ENCODE measurements at regions not wholly inside any gene's neighbourhood (a gene's known extent, or its start where the extent isn't known, plus 50 kb on each side); places are given as distances from the start of the nearest gene placed in this dataset.

- H3K27ac ChIP-seq = no peak overlapping the region
- no peak for TF ChIP-seq CTCF (conservative IDR thresholded peaks at IDR 0.05)
Measured at GRCh38 chr1:37387854-37388253, 86.5 kb upstream of the ZC3H12A start.

DNA sequence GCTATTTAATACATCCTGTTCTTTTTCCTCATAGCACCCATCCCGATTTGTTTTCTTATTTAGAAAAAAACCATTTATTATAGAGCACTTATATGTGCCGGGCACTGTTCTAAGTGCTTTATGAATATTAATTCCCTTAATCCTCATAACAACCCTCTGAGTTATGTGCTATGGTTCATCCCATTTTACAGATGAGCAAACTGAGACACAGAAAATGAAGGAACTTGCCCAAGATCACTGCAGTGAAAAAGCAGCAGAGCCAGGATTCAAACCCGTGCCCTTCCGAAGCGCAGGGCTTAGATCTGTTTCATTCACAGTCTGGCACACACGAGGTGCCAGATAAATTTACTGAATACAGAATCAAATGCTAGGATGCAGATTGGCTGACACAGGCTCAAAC is 85.1 kb upstream of the ZC3H12A start:
- H3K27ac ChIP-seq = no peak overlapping the region
- no peak for TF ChIP-seq CTCF (conservative IDR thresholded peaks at IDR 0.05)

DNA sequence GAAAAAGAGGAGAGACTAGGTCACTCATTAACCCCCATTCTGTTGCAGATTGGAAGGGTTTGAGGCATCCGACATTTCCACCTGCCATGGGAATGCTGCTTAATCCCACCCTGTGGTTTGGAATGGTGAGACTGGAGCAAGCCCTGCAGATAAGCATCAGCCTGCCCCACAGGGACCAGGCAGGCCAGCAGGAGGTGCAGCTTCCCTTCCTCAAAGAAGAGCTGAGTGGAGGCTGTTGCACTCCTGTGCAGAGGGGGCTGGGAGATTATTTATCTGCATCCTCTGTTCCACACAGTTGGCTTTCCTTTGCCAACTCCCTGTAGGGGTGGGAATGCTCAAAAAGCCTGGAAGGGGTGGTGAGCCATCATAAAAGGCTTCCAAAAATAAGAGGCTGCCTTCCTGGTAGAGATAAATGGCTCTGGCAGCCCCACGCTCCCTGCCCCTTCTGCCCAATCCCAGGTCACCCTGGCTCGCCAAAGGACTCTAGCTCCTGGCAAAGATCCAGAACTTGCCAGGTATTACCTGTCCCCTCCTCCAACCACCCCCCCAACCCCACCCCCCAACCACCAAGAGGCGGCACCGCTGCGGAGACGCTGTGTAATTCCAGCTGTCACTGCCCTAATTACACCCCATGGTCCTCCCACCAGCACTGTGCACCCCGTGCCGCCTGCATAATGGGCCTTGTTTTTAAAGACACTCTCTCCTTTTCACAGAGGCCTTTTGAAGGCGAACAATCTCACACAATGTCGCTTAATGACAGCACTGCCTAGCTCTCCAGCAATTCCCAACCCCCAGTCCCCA is 83.0 kb upstream of the ZC3H12A start:
- TF ChIP-seq CTCF (conservative IDR thresholded peaks at IDR 0.05) = 0 out of 2 replicates have a peak, but pooled peaks have one; percentile 9
- no peak overlapping the region for H3K27ac ChIP-seq

GRCh38 chr1:37392051-37392450 is 82.3 kb upstream of the ZC3H12A start:
- H3K27ac ChIP-seq = no peak overlapping the region
- no peak for TF ChIP-seq CTCF (conservative IDR thresholded peaks at IDR 0.05)

DNA sequence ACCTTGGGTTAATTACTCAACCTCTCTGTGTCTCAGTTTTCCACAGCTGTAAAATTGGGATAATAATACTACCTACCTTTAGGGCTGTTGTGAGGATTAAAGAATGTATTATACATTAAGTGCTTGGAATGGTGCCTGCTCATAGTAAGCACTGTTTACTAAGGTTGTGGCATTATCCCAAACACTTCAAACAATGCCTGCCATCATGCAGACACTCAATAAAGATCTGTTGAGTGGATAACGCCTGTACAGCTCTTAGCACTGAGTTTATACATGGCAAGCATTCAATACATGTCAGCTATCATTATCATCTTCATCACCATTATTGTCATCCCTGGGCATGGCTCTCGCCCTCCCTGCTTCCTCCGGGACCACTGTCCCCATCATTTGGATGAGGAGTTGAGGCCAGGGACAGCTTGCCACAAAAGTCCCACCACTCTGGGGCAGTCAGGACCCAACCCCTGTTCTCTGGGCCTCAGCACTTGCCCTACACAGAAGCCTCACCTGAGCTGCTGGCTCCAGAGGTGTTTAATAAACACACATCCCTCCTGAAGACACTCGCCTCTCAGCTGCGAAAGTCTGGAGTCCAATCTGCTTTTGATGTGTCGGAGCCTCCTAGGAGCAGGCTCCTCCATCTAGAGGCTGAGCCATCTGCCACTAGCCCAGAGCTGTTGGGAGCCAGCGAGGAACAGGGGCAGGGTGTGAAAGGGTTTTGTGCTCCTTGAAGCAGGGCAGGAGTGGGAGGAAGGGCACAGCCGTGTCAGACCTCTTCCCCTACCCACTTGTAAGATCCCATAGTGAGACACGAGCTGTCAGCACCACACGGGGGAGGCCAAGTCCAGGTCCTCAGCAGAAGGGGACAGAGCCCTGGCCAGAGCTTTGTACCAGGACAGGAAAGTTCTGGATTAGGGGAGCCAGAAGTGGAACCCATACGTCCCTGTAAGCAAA is 80.9 kb upstream of the ZC3H12A start:
- no peak for TF ChIP-seq CTCF (conservative IDR thresholded peaks at IDR 0.05)
- H3K27ac ChIP-seq = no peak overlapping the region

DNA sequence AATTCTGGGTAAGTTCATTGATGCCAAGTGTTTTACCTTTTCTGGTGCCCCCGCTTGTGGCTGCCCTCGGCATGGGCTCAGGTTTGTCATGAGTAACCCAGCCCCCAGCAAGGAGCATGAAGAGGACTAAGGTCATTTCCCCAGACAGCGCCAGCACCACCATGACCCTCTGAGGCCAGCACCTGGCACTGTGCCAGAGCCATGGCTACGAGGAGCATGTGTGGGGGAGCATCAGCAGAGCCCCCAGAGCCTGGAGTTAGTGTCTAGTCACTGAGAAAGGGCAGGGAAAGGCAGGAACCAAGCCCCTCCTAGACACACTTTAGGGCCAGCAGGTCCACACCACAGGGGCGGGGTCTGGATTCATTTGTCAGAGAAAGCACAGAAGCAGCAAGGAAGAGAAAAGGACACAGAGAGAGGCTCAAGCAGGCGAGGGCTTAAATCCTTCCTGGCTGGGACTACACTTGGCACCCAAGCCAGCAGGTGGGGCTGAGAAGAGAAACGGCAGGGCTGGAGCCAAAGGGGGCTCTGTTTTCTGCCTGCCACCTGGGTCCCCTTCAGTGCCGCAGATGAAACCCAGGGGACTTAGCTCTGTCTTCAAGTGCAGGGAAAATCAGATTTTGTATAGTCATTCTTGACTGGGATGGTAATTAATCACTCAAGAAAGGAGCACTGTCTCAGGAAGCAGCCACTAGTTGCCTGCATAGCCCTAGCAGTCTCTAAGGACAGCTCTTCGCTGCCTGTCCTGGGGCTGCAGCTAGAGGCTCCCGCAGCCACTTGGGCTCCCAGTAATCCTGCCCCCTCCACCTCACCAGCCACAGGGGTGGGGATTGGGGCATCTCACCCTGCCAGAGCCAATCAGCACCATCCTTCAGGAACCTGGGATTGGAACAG is 79.6 kb upstream of the ZC3H12A start:
- no peak overlapping the region for H3K27ac ChIP-seq
- no peak for TF ChIP-seq CTCF (conservative IDR thresholded peaks at IDR 0.05)

Data from VCaP (cell line).